IgD-negative memory B cell (primary cell): ENCODE measurements at regions not wholly inside any gene's neighbourhood (a gene's known extent, or its start where the extent isn't known, plus 50 kb on each side); places are given as distances from the start of the nearest gene placed in this dataset.
A peak's percentile ranks its signal among the peaks of the same experiment; 100 is the strongest.
"Not testable (repeated sequence)": the region's sequence is repeated elsewhere in the genome, so short reads cannot be mapped to it uniquely, and the experiment has no call there.

ENCODE experiments used
- H3K27ac Mint-ChIP-seq, 3 donors: one replicate each; pipeline ENCODE4 v1.8.0; 2020 to 2022; ENCODE audit warnings: mild to moderate bottlenecking in 3 of 3, mixed read lengths in 3 of 3, moderate library complexity in 1 of 3
- H3K27me3 Mint-ChIP-seq: one replicate; pipeline ENCODE4 v1.8.0; 2021; ENCODE audit warnings: mixed read lengths
- H3K36me3 Mint-ChIP-seq: one replicate; pipeline ENCODE4 v1.8.0; 2020; ENCODE audit warnings: mild to moderate bottlenecking, mixed read lengths
- H3K4me1 Mint-ChIP-seq, 3 donors: one replicate each; pipeline ENCODE4 v1.8.0; 2020 to 2022; ENCODE audit warnings: mixed read lengths in 3 of 3, mild to moderate bottlenecking in 1 of 3
- H3K4me3 Mint-ChIP-seq, 4 donors: one replicate each; pipeline ENCODE4 v1.8.0; 2020 to 2022; ENCODE audit warnings: mild to moderate bottlenecking in 4 of 4, mixed read lengths in 4 of 4, moderate library complexity in 3 of 4
- H3K9me3 Mint-ChIP-seq, 3 donors: one replicate each; pipeline ENCODE4 v1.8.0; 2020 to 2021; ENCODE audit warnings: mixed read lengths in 3 of 3, mild to moderate bottlenecking in 1 of 3

DNA sequence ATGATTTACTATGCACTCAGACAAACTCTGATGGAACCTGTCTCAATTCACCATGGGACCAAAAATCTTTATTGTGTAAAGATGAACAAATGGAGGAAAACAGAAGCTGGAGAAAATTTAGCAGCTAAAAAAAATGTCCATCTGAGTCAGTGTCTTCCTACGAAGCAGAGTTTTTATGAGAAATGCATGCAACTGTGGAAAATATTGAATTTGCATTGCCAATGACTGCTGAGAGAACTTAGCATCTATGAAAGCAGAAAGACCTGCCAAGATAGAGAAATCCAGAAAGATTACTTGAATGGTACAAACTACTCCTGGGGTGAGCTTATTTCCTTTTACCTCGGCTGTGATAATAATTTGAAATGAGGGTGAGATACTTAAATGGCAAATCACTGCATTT lies 289.7 kb upstream of the GCFC2 start:
- H3K27me3 Mint-ChIP-seq, result no peaks in the 10 kb centered on the region
- peaks cover 4 to 14% (median 7%) of the 10 kb centered on the region in 3 donors for H3K9me3 Mint-ChIP-seq
- no peaks in the 10 kb centered on the region for H3K4me1 Mint-ChIP-seq
- H3K36me3 Mint-ChIP-seq, result no peaks in the 10 kb centered on the region
- no peak overlapping the region for H3K4me3 Mint-ChIP-seq
- H3K27ac Mint-ChIP-seq, result no peak overlapping the region

DNA sequence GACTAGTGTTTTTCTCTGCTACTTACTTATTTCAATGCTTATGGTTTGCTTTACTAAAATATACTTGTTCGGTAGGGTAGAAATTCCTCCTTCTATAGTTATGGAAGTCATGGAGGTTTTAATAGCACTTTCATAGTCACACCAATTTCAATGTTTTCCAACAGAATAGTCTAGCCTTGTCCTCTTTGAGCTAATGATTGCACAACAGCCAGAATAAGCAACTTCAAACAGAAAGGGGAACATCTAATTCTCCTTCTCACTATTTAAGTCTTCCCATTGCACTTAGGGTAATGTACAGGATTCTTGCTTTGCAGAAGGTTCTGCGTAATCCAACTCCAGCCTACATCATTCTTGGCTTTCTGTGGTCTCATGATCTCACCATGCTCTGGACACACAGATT lies 287.7 kb upstream of the GCFC2 start:
- Mint-ChIP-seq H3K4me1 (no peaks in the 10 kb centered on the region), H3K27ac (no peak overlapping the region)

DNA sequence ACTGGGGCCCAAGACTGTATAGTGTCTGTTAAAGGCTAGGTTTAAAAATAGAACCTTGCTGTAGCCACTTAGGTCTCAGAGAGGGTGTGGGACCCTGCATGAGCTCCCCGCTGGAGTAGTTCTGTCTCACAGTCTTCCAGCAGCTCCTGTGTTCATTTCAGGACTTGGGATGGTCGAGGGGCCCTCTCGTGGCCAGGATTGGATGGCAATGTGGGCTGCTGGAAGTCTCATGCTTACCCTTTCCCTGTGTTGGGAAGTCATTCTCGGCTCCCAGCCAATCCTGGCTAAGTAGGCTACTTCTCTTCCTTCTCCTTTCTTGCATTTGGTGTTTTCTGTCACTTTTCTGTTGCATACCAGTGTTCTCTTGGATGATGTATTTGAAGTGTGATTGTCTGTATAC lies 284.0 kb upstream of the GCFC2 start:
- Mint-ChIP-seq H3K27me3 (no peaks in the 10 kb centered on the region), H3K36me3 (no peaks in the 10 kb centered on the region), H3K4me3 (no peak overlapping the region), H3K4me1 (no peaks in the 10 kb centered on the region), H3K27ac (no peak overlapping the region), H3K9me3 (peaks cover 7 to 20% (median 10%) of the 10 kb centered on the region in 3 donors)

More for the DNA sequence above, 287.7 kb upstream of the GCFC2 start:
- H3K4me3 Mint-ChIP-seq, result no peak overlapping the region
- H3K36me3 Mint-ChIP-seq, result no peaks in the 10 kb centered on the region
- no peaks in the 10 kb centered on the region for H3K27me3 Mint-ChIP-seq
- H3K9me3 Mint-ChIP-seq, result peaks cover 6 to 16% (median 9%) of the 10 kb centered on the region in 3 donors

DNA sequence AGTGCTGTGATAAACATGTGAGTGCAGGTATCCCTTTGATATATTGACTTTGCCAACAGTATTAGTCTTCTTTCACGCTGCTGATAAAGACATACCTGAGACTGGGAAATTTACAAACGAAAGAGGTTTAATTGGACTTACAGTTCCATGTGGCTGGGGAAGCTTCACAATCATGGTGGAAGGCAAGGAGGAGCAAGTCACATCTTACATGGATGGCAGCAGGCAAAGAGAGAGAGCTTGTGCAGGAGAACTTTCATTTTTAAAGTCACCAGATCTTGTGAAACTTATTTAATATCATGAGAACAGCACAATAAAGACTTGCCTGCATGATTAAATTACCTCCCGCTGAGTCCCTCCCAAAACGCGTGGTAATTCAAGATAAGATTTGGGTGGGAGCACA lies 277.9 kb upstream of the GCFC2 start:
- H3K36me3 Mint-ChIP-seq, H3K4me1 Mint-ChIP-seq, H3K4me3 Mint-ChIP-seq, H3K27ac Mint-ChIP-seq, H3K27me3 Mint-ChIP-seq: not testable (repeated sequence)
- H3K9me3 Mint-ChIP-seq, result peaks cover 2 to 22% (median 8%) of the 10 kb centered on the region in 3 donors

DNA sequence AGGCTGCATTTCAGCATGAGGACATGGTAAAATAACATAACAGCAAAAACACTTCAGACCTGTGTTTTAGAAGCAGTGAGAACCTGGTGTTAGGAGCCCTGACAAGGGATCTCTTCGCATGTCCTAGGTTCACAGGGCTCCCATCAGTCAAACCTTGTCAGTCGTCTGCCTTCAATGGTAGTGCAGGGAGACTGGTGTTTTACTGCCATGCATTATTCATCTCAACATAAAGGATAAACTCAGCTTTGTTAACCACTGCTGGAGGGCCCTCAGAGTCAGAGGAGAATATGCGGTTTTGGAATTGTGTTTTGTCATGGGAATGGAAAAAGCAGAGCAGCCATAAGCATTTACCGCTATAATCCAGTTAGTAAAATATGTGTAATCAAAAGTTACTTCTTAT lies 275.9 kb upstream of the GCFC2 start:
- Mint-ChIP-seq H3K27ac (no peak overlapping the region), H3K4me1 (no peaks in the 10 kb centered on the region), H3K4me3 (no peak overlapping the region), H3K9me3 (peaks cover 0 to 12% (median 5%) of the 10 kb centered on the region in 3 donors), H3K36me3 (no peaks in the 10 kb centered on the region), H3K27me3 (no peaks in the 10 kb centered on the region)

DNA sequence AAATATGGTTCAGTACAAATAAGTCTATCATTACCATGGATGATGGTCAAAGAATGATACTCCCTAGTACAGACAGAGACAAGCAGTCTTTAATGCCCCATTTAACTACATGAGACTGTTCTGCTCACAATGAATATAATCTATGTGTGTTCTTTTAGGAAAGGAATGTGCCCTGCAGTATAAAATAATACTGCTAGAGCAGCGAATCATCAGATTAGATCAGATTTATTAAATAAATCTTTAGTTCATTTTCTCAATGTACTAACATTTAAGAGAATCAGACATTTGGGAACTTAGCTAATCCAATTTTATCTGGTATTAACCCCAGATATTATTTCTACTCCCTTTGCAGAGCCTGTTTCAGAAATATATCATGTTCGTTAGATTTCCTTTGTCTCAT lies 272.0 kb upstream of the GCFC2 start:
- H3K27me3 Mint-ChIP-seq, result no peaks in the 10 kb centered on the region
- no peak overlapping the region for H3K4me3 Mint-ChIP-seq
- peaks cover 0 to 9% (median 5%) of the 10 kb centered on the region in 3 donors for H3K9me3 Mint-ChIP-seq
- H3K36me3 Mint-ChIP-seq, result no peaks in the 10 kb centered on the region
- H3K27ac Mint-ChIP-seq, result no peak overlapping the region
- H3K4me1 Mint-ChIP-seq, result no peaks in the 10 kb centered on the region

DNA sequence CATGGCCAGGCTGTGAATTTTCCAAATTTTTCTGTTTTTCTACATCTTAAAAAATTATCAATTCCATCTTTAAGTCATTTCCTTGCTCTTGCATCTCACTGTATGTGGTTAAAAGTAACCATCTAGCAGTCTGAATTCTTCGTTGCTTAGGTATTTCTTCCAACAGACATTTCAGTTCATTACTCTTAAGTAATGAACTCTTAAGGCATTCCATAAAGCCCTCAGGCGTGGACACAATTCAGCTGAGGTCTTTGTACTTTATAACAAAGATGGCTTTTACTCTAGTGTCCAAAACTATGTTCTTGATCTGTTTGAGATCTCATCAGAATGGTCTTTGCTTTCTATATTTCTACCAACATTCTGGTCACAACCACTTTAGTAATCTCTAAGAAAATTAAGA lies 253.9 kb upstream of the GCFC2 start:
- Mint-ChIP-seq H3K27me3 (no peaks in the 10 kb centered on the region), H3K27ac (no peak overlapping the region), H3K9me3 (peaks cover 0 to 3% (median 2%) of the 10 kb centered on the region in 3 donors), H3K36me3 (no peaks in the 10 kb centered on the region), H3K4me1 (peaks cover 0 to 3% (median 0%) of the 10 kb centered on the region in 3 donors), H3K4me3 (no peak overlapping the region)

DNA sequence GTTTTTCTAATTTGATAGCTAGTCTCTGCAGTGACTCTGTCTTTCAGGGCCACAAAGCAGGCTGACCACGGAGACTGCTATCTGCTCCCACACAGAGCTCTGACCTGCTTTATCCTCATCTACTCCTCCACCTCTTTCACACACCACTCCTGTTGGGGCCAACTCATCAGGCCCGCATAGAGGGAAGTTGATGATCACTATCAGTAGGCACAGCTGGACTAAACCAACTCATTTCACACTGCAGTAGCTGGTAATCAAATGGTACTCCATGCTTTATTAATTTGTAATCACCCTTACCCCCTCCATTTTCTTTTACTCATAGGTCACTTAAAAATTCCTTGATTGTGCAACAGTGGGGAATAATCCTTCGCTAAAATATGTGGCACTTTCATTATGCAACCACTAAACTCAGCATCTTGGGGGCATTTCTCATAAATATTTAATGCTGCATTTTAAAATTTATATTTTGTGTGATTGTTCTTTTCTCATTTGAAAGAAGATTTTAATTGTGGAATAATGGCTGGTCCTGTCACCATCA lies 249.8 kb upstream of the GCFC2 start:
- Mint-ChIP-seq H3K4me3 (no peak overlapping the region), H3K9me3 (peaks cover 0 to 4% (median under 1%) of the 10 kb centered on the region in 3 donors), H3K36me3 (no peaks in the 10 kb centered on the region), H3K27ac (no peak overlapping the region), H3K27me3 (no peaks in the 10 kb centered on the region), H3K4me1 (peaks cover 0 to 3% (median 0%) of the 10 kb centered on the region in 3 donors)

DNA sequence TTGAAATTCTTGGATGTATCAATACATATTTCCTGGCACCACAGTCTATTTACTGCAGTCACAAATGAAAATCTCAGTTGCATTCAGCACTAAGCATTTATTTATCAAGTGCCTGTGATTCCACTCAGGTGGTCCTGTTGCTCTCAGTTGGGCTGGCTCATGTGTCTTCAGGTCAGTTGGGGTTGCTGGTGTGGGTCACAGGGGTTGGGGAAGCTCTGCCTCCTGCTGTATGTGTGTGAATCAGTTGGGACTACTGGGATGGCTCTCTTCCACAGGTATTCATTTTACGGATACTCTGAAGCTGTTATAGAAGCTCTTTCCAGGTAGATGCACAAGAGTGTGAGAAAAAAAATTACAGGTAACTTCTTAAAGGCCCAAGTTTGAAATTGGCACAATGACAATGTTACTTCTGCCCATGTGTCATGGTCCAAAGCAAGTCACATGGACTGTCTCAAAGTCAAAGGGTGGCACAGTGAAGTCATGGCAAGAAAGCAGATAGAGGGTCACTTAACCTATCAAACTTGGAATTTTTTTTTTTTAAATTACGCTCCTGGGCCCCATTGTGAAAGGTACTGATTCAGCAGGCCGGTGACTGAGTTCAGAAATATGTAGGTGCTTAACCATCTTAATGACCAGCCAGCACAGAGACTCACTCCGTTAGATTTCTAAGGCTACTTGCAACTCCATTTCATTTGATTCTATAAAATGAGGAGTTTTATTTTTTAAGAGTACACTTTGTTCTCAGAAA lies 249.2 kb upstream of the GCFC2 start:
- H3K36me3 Mint-ChIP-seq, result no peaks in the 10 kb centered on the region
- H3K9me3 Mint-ChIP-seq, result peaks cover 0 to 4% (median 0%) of the 10 kb centered on the region in 3 donors
- no peaks in the 10 kb centered on the region for H3K27me3 Mint-ChIP-seq
- H3K4me3 Mint-ChIP-seq, result no peak overlapping the region
- H3K4me1 Mint-ChIP-seq, result peaks cover 0 to 3% (median 0%) of the 10 kb centered on the region in 3 donors
- H3K27ac Mint-ChIP-seq, result no peak overlapping the region

DNA sequence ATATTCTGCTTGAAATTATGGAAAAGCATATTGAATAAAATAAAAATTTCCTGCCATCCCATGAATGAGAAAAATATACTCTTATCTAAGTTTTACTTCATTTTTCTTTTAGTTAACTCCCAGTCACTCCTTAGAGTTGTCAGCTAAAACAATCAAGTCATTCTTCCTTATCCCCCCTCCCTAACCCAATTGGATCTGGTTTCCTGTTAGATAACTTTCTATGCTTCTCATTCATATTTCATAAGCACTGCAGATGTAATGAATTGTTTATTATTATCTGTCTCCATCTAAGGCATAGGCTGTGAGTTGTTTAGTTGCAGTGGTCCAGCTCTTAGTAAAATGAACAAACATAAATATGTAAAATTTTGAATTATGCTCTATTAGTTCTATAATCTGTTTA lies 244.0 kb upstream of the GCFC2 start:
- peaks cover 2% of the 10 kb centered on the region for H3K36me3 Mint-ChIP-seq

DNA sequence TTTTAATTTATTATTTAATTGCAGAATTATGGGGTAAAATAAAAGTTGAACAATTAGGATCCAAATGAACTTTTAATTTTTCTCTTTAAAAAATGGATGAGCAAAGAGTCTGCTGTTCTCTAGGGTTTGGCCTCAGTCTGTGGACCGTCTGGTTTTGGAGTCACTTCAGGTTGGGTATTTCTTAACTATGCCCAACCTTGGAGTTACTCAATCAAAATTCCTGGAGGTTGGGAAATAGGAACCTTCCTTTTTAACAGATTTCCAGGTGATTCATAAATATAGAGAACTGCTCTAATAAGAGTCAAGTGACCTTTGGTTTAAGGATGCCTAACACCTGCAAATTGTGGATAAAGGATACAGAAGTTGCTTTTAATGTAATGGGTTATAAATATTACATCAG lies 241.5 kb upstream of the GCFC2 start:
- Mint-ChIP-seq H3K27me3 (no peaks in the 10 kb centered on the region), H3K36me3 (peaks cover 2% of the 10 kb centered on the region), H3K4me3 (no peak overlapping the region), H3K27ac (no peak overlapping the region), H3K4me1 (no peaks in the 10 kb centered on the region), H3K9me3 (peaks cover 0 to 10% (median 2%) of the 10 kb centered on the region in 3 donors)

More for the DNA sequence above, 244.0 kb upstream of the GCFC2 start:
- no peaks in the 10 kb centered on the region for H3K4me1 Mint-ChIP-seq
- peaks cover 0 to 2% (median 0%) of the 10 kb centered on the region in 3 donors for H3K9me3 Mint-ChIP-seq
- H3K27ac Mint-ChIP-seq, result no peak overlapping the region
- H3K27me3 Mint-ChIP-seq, result no peaks in the 10 kb centered on the region
- H3K4me3 Mint-ChIP-seq, result no peak overlapping the region

DNA sequence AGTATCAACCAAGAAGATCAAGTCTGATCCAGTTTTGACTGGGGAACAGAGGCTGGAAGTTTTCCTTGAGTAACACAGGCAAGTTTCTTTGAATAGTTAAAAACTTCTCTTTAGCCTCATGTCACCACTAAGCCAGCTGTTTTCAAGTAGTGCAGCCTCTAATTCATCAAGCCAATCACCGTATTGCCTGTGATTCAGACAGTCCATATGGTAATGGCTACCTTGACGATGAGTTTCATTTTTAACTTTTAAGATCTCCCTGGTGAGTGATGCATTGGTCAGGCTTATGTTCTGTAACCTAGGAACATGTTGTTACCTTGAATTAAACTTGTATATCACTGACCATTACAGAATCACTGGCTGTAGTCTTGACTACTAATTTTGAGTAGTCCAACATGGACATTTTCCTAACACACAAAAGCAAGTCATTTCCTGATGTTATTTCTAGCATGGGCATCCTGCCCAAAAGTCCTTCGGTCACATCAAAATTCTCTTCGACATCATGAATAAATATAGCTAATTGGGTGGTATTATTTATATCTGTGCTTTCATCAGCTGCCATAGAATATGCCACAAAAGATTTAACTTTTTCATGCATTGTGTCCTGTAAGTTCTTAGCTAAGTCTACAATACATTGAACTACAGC lies 238.8 kb upstream of the GCFC2 start:
- Mint-ChIP-seq H3K27me3 (no peaks in the 10 kb centered on the region), H3K4me1 (no peaks in the 10 kb centered on the region), H3K9me3 (peaks cover 0 to 10% (median 2%) of the 10 kb centered on the region in 3 donors), H3K36me3 (peaks cover 2% of the 10 kb centered on the region), H3K27ac (no peak overlapping the region), H3K4me3 (no peak overlapping the region)

DNA sequence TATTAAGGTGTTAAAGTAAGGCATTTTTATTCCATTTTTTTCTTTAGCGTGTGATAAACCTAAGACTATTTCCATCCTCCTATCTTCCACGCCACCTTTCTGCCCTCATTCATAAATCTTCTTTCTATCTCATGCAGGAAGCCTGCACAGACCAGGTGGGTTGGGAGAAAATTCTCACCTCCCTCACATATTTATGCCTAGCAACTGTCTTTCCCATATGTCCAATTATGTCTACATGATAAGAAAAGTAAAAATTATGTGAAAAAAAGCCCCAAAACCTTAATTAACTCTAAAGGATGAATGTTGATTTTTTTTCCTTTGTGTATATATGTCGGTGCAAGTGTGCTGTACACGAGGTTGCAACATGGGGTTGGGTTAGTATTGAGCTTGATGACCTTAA lies 225.6 kb upstream of the GCFC2 start:
- no peaks in the 10 kb centered on the region for H3K27me3 Mint-ChIP-seq
- H3K9me3 Mint-ChIP-seq, result peaks cover 3 to 7% (median 6%) of the 10 kb centered on the region in 3 donors
- no peak overlapping the region for H3K4me3 Mint-ChIP-seq
- H3K36me3 Mint-ChIP-seq, result peaks cover 2% of the 10 kb centered on the region
- no peaks in the 10 kb centered on the region for H3K4me1 Mint-ChIP-seq
- no peak overlapping the region for H3K27ac Mint-ChIP-seq

DNA sequence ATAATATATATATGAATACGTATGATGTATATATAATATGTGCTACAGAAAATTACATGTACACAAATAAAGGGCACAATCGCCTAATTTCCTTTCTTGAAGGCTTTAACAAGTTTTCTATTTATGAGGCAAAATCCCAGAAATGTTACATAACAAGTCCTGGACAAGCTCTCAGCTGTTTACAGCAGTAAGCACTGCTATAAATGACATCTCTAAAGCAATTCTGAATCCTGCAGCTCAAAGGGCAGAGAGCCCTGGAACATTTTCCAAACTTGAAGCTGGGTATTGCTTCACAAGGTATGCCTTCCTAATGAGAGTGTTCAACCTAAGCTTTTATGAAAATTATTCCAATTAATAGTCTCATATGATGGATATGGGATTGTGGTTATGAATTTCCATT lies 222.3 kb upstream of the GCFC2 start:
- H3K4me1 Mint-ChIP-seq, result no peaks in the 10 kb centered on the region
- no peak overlapping the region for H3K27ac Mint-ChIP-seq
- no peaks in the 10 kb centered on the region for H3K27me3 Mint-ChIP-seq
- peaks cover 2% of the 10 kb centered on the region for H3K36me3 Mint-ChIP-seq
- peaks cover 2 to 8% (median 7%) of the 10 kb centered on the region in 3 donors for H3K9me3 Mint-ChIP-seq
- peak overlapping the region in 1 of 4 donors; percentile 31 for H3K4me3 Mint-ChIP-seq

DNA sequence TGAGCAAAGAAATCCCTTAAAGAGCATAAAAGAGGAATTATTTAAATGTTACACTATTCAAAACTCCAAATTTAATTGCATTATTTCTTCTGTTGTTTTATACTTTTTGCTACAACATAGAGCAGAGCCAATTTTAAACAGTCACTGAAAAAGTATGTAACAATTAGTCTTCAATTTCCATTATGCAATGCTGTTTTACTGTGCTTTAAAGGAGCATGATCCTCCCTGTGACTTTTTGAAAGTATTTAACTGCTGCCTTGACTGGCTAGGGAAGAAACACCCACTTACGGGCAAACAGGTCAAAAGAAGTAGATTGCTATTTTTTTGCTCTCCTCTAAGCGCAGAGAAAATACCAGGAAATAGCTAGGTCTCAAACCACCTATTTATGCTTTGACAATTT lies 217.4 kb upstream of the GCFC2 start:
- no peak overlapping the region for H3K4me3 Mint-ChIP-seq
- peaks cover 0 to 2% (median 0%) of the 10 kb centered on the region in 3 donors for H3K9me3 Mint-ChIP-seq
- H3K27me3 Mint-ChIP-seq, result no peaks in the 10 kb centered on the region
- H3K4me1 Mint-ChIP-seq, result no peaks in the 10 kb centered on the region
- no peaks in the 10 kb centered on the region for H3K36me3 Mint-ChIP-seq
- H3K27ac Mint-ChIP-seq, result no peak overlapping the region
